ENCODE measurements at regions not wholly inside any gene's neighbourhood (a gene's known extent, or its start where the extent isn't known, plus 50 kb on each side); places are given as distances from the start of the nearest gene placed in this dataset.

- intact Hi-C loops (cut with DNase I; ENCODE audit: low total_unique reads) = no loop called here
- Histone ChIP-seq H3K27ac (peak overlapping the region in 1 of 2 donors; percentile 38), H3K4me1 (no peaks in the 10 kb centered on the region), H3K4me3 (no peak overlapping the region), H3K27me3 (no peaks in the 10 kb centered on the region), H3K9me3 (no peaks in the 10 kb centered on the region), H3K36me3 (no peaks in the 10 kb centered on the region)
- no peak for DNase-seq (ENCODE audit: low spot score in 2 of 2)
- TF ChIP-seq CTCF (IDR thresholded peaks at IDR 0.05) (no peak), POLR2AphosphoS5 (IDR thresholded peaks at IDR 0.05) (no peak), POLR2A (IDR thresholded peaks at IDR 0.05) (no peak)
Measured at GRCh38 chr9:134221273-134222017, 57.1 kb upstream of the RNU6ATAC start.

DNA sequence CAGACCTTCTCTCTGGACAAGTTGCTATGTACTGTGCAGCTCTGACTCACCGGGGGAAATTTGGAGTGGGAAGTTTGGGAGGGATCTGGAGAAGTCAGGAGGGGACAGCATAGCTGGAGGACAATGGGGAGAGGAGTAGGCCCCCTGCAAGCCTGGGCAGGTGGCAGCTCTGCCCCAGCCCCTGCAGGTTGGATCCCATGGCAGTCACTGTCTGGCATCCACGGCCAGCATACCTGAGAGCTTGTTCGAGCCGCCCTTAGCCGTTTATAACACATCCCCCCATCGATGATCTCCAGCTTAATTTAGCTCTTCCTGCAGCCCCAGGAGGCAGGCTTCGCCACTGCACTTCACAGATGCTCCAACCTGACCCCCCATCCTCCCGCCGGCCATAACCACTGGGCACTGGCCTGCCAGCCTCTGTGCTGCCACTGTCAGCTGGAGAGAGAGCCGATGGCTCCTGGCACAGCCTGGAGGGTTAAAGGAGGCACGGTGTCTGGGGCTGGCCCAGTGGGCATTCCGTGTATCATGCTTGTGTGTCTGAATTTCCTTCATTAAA lies 57.7 kb upstream of the RNU6ATAC start:
- peak in 1 of 2 donors; percentile 70 for DNase-seq (ENCODE audit: low spot score in 2 of 2)
- Histone ChIP-seq H3K36me3 (no peaks in the 10 kb centered on the region), H3K4me3 (no peak overlapping the region), H3K9me3 (no peaks in the 10 kb centered on the region), H3K4me1 (no peaks in the 10 kb centered on the region), H3K27ac (peak overlapping the region in 1 of 2 donors; percentile 38), H3K27me3 (no peaks in the 10 kb centered on the region)
- TF ChIP-seq POLR2AphosphoS5 (IDR thresholded peaks at IDR 0.05) (no peak), POLR2A (IDR thresholded peaks at IDR 0.05) (no peak), CTCF (IDR thresholded peaks at IDR 0.05) (no peak)
- intact Hi-C loops (cut with DNase I; ENCODE audit: low total_unique reads) = no loop called here

DNA sequence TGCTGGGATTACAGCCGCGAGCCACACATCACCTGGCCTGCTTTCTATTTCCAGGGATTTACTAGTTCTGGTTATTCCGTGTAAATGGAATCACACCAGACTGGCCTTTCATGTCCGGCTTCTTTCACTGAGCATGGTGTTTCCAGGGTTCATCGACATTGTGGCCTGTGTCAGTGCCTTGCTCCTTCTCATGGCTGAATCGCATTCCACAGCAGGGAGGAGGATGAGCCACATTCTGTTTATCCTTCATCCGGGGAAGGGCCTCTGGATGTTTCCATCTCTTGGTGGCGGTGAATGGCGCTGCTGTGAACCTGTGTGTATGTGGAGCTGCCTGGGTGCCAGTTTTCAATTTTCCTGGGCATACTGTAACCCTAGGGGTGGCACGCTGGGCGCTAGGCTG lies 58.7 kb upstream of the RNU6ATAC start:
- intact Hi-C loops (cut with DNase I; ENCODE audit: low total_unique reads) = no loop called here

DNA sequence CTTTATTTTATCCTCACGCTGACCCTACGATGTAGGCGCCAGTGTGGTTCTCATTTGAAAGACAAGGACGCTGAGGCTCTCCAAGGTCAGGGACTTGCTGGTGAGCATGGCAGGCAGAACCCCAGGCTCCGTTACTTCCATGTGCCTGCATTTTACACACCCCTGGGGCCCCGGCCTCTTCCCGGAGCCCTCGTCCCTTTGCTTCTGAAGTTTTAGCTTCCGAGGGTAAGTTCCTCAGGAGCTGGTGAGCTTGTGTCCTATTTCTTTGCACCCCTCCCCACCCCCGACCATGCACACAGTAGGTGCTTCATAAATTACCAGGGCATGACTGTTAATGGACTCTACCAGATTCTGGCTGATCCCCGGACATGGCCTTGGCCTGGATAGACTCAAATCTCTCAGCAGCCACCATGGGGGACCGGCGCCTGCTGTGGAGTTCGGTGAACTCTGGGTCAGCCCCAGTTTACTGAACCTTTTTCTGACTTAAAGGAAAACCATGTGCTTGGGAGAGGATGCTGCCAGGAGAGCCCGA lies 59.3 kb upstream of the RNU6ATAC start:
- H3K36me3 ChIP-seq = no peaks in the 10 kb centered on the region
- DNase-seq (ENCODE audit: low spot score in 2 of 2) = no peak

More for the DNA sequence above, 58.7 kb upstream of the RNU6ATAC start:
- Histone ChIP-seq H3K9me3 (no peaks in the 10 kb centered on the region), H3K27me3 (no peaks in the 10 kb centered on the region), H3K36me3 (no peaks in the 10 kb centered on the region), H3K4me3 (no peak overlapping the region), H3K4me1 (peaks cover 0 to 4% of the 10 kb centered on the region in 2 donors), H3K27ac (no peak overlapping the region)
- DNase-seq (ENCODE audit: low spot score in 2 of 2) = no peak
- TF ChIP-seq CTCF (IDR thresholded peaks at IDR 0.05) (no peak), POLR2AphosphoS5 (IDR thresholded peaks at IDR 0.05) (no peak), POLR2A (IDR thresholded peaks at IDR 0.05) (no peak)

More for the DNA sequence above, 59.3 kb upstream of the RNU6ATAC start:
- no peaks in the 10 kb centered on the region for H3K27me3 ChIP-seq
- H3K27ac ChIP-seq = no peak overlapping the region
- no peaks in the 10 kb centered on the region for H3K9me3 ChIP-seq
- H3K4me1 ChIP-seq = peaks cover 0 to 5% of the 10 kb centered on the region in 2 donors
- intact Hi-C loops (cut with DNase I; ENCODE audit: low total_unique reads) = no loop called here
- TF ChIP-seq POLR2AphosphoS5 (IDR thresholded peaks at IDR 0.05) (no peak), POLR2A (IDR thresholded peaks at IDR 0.05) (no peak), CTCF (IDR thresholded peaks at IDR 0.05) (no peak)
- H3K4me3 ChIP-seq = no peak overlapping the region
